GM18858 (cell line): ENCODE measurements at regions not wholly inside any gene's neighbourhood (a gene's known extent, or its start where the extent isn't known, plus 50 kb on each side); places are given as distances from the start of the nearest gene placed in this dataset.
"Not testable (repeated sequence)": the region's sequence is repeated elsewhere in the genome, so short reads cannot be mapped to it uniquely, and the experiment has no call there.

ENCODE experiments used
- ATAC-seq: cut with Tn5 transposase; IDR thresholded peaks from one replicate; pipeline ENCODE4 v1.9.1; 2021; ENCODE audit not compliant: unreplicated experiment

- no peak for ATAC-seq
These were observed 96.6 kb upstream of the B3GAT2 start for GRCh38 chr6:71053475-71053874.

GRCh38 chr6:71056656-71057055 lies 99.8 kb upstream of the B3GAT2 start:
- ATAC-seq: no peak

GRCh38 chr6:71066153-71066552 lies 109.3 kb upstream of the B3GAT2 start:
- no peak for ATAC-seq

- ATAC-seq: no peak
These were observed 111.0 kb upstream of the B3GAT2 start for GRCh38 chr6:71067816-71068215.

- ATAC-seq: no peak
These were observed 115.6 kb upstream of the B3GAT2 start for GRCh38 chr6:71072508-71072907.

- ATAC-seq: no peak
These were observed 120.8 kb upstream of the B3GAT2 start for GRCh38 chr6:71077655-71078054.

GRCh38 chr6:71079677-71080076 lies 122.8 kb upstream of the B3GAT2 start:
- ATAC-seq: no peak

- no peak for ATAC-seq
These were observed 123.3 kb upstream of the B3GAT2 start for GRCh38 chr6:71080133-71080532.

- no peak for ATAC-seq
These were observed 124.0 kb upstream of the B3GAT2 start for GRCh38 chr6:71080826-71081225.

GRCh38 chr6:71082033-71082650 lies 125.3 kb upstream of the B3GAT2 start:
- ATAC-seq: no peak

- ATAC-seq: no peak
These were observed 126.5 kb upstream of the B3GAT2 start for GRCh38 chr6:71083308-71083820.

GRCh38 chr6:71088166-71088565 lies 131.3 kb upstream of the B3GAT2 start:
- no peak for ATAC-seq

- ATAC-seq: no peak
These were observed 133.4 kb upstream of the B3GAT2 start for GRCh38 chr6:71090217-71090616.

- ATAC-seq: no peak
These were observed 134.3 kb upstream of the B3GAT2 start for GRCh38 chr6:71091167-71091566.

- no peak for ATAC-seq
These were observed 135.1 kb upstream of the B3GAT2 start for GRCh38 chr6:71091956-71092355.

- ATAC-seq: not testable (repeated sequence)
These were observed 140.4 kb upstream of the B3GAT2 start for GRCh38 chr6:71097264-71097663.

- ATAC-seq: no peak
These were observed 142.8 kb upstream of the B3GAT2 start for GRCh38 chr6:71099649-71100048.

GRCh38 chr6:71103130-71103529 lies 146.3 kb upstream of the B3GAT2 start:
- ATAC-seq: no peak

- no peak for ATAC-seq
These were observed 146.8 kb upstream of the B3GAT2 start for GRCh38 chr6:71103641-71104040.

- ATAC-seq: no peak
These were observed 149.4 kb upstream of the B3GAT2 start for GRCh38 chr6:71106276-71106675.

- ATAC-seq: no peak
These were observed 151.1 kb upstream of the B3GAT2 start for GRCh38 chr6:71107911-71108420.

- no peak for ATAC-seq
These were observed 157.7 kb upstream of the B3GAT2 start for GRCh38 chr6:71114544-71114943.

- ATAC-seq: no peak
These were observed 158.1 kb upstream of the B3GAT2 start for GRCh38 chr6:71114986-71115385.
